ENCODE measurements at regions not wholly inside any gene's neighbourhood (a gene's known extent, or its start where the extent isn't known, plus 50 kb on each side); places are given as distances from the start of the nearest gene placed in this dataset.

GRCh38 chr2:57899898-57900297 is 146.7 kb upstream of the VRK2 start:
- Histone ChIP-seq H4K20me1 (ENCODE audit: insufficient read depth) (no peaks in the 10 kb centered on the region), H3K4me1 (ENCODE audit: control insufficient read depth in 1 of 2, insufficient read depth in 2 of 2, low read depth in 1 of 2, low read length in 1 of 2) (no peaks in the 10 kb centered on the region), H3K27me3 (ENCODE audit: insufficient read depth) (no peaks in the 10 kb centered on the region), H3K9me3 (no peaks in the 10 kb centered on the region), H3K9me2 (no peaks in the 10 kb centered on the region), H2AFZ (ENCODE audit: low read depth) (no peak overlapping the region), H3K79me2 (ENCODE audit: insufficient read depth) (no peaks in the 10 kb centered on the region), H3K9ac (no peak overlapping the region), H3K36me3 (replicated peaks in 1 of 2; ENCODE audit: control insufficient read depth in 1 of 2, insufficient read depth in 2 of 2, low read length in 1 of 2) (no peaks in the 10 kb centered on the region), H3K27ac (ENCODE audit: low read depth in 2 of 2, low read length in 1 of 2) (no peak overlapping the region), H3K4me3 (ENCODE audit: low read depth in 2 of 2, low read length in 1 of 2) (no peak overlapping the region), H3K4me2 (no peak overlapping the region), H3F3A (replicated peaks; ENCODE audit: insufficient read depth) (no peaks in the 10 kb centered on the region)
- CTCF ChIA-PET: no interaction called here
- POLR2A ChIA-PET: no interaction called here
- WGBS (ENCODE audit: low lambda C conversion rate): 50% methylated on average over 1 of the region's 1 CpG
- no peak for TF ChIP-seq CHD2 (IDR thresholded peaks at IDR 0.05; ENCODE audit: low read length, partially characterized antibody)
- TF ChIP-seq, protein P1, sequence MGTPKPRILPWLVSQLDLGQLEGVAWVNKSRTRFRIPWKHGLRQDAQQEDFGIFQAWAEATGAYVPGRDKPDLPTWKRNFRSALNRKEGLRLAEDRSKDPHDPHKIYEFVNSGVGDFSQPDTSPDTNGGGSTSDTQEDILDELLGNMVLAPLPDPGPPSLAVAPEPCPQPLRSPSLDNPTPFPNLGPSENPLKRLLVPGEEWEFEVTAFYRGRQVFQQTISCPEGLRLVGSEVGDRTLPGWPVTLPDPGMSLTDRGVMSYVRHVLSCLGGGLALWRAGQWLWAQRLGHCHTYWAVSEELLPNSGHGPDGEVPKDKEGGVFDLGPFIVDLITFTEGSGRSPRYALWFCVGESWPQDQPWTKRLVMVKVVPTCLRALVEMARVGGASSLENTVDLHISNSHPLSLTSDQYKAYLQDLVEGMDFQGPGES (IDR thresholded peaks at IDR 0.05; ENCODE audit: low read depth, low read length): no peak
- TF ChIP-seq SIN3A (IDR thresholded peaks at IDR 0.05; ENCODE audit: borderline replicate concordance, low read depth, low read length): no peak
- no peak for DNase-seq

- CTCF ChIA-PET: interaction anchor here (1.1 to 1.3 kb wide), 3 partner anchors 11 to 143 kb away, joined by 3 read pairs; no protein-coding TSS in a partner anchor
- DNase-seq: no peak
- WGBS (ENCODE audit: low lambda C conversion rate): 70% methylated on average over 6 of the region's 6 CpGs
- Histone ChIP-seq H3K79me2 (ENCODE audit: insufficient read depth) (no peaks in the 10 kb centered on the region), H3K9ac (no peak overlapping the region), H3F3A (replicated peaks; ENCODE audit: insufficient read depth) (no peaks in the 10 kb centered on the region), H3K4me3 (ENCODE audit: low read depth in 2 of 2, low read length in 1 of 2) (no peak overlapping the region), H3K27ac (ENCODE audit: low read depth in 2 of 2, low read length in 1 of 2) (no peak overlapping the region), H3K9me3 (no peaks in the 10 kb centered on the region), H3K4me2 (no peak overlapping the region), H4K20me1 (ENCODE audit: insufficient read depth) (no peaks in the 10 kb centered on the region), H2AFZ (ENCODE audit: low read depth) (no peak overlapping the region), H3K36me3 (replicated peaks in 1 of 2; ENCODE audit: control insufficient read depth in 1 of 2, insufficient read depth in 2 of 2, low read length in 1 of 2) (no peaks in the 10 kb centered on the region), H3K27me3 (ENCODE audit: insufficient read depth) (no peaks in the 10 kb centered on the region), H3K4me1 (ENCODE audit: control insufficient read depth in 1 of 2, insufficient read depth in 2 of 2, low read depth in 1 of 2, low read length in 1 of 2) (no peaks in the 10 kb centered on the region), H3K9me2 (no peaks in the 10 kb centered on the region)
- TF ChIP-seq RAD21 (IDR thresholded peaks at IDR 0.05; ENCODE audit: low read length): no peak
- TF ChIP-seq SIN3A (IDR thresholded peaks at IDR 0.05; ENCODE audit: borderline replicate concordance, low read depth, low read length): no peak
- TF ChIP-seq POLR2AphosphoS5 (IDR thresholded peaks at IDR 0.05; ENCODE audit: low read depth, low read length): no peak
- TF ChIP-seq, protein P2, sequence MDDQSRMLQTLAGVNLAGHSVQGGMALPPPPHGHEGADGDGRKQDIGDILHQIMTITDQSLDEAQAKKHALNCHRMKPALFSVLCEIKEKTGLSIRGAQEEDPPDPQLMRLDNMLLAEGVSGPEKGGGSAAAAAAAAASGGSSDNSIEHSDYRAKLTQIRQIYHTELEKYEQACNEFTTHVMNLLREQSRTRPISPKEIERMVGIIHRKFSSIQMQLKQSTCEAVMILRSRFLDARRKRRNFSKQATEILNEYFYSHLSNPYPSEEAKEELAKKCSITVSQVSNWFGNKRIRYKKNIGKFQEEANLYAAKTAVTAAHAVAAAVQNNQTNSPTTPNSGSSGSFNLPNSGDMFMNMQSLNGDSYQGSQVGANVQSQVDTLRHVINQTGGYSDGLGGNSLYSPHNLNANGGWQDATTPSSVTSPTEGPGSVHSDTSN (IDR thresholded peaks at IDR 0.05): no peak
- TF ChIP-seq, protein P1 (IDR thresholded peaks at IDR 0.05; ENCODE audit: low read depth, low read length): no peak
- TF ChIP-seq RXRA (IDR thresholded peaks at IDR 0.05; ENCODE audit: borderline replicate concordance, low read depth): no peak
- TF ChIP-seq TCF12 (IDR thresholded peaks at IDR 0.05): no peak
- TF ChIP-seq JUND (IDR thresholded peaks at IDR 0.05): no peak
- TF ChIP-seq EZH2phosphoT487 (IDR thresholded peaks at IDR 0.05; ENCODE audit: borderline replicate concordance, low read depth): no peak
- no peak for TF ChIP-seq MEF2A (IDR thresholded peaks at IDR 0.05; ENCODE audit: borderline replicate concordance, low read depth)
- no peak for TF ChIP-seq SMC3 (IDR thresholded peaks at IDR 0.05; ENCODE audit: low read depth, low read length)
- TF ChIP-seq YY1 (IDR thresholded peaks at IDR 0.05; ENCODE audit: low read depth): no peak
- no peak for TF ChIP-seq TEAD4 (IDR thresholded peaks at IDR 0.05; ENCODE audit: borderline replicate concordance, insufficient read depth)
- POLR2A ChIA-PET: no interaction called here
Observed at GRCh38 chr2:57902578-57902977, 144.0 kb upstream of the VRK2 start.
